Prostate gland (tissue), 2 donors: ENCODE measurements at regions not wholly inside any gene's neighbourhood (a gene's known extent, or its start where the extent isn't known, plus 50 kb on each side); places are given as distances from the start of the nearest gene placed in this dataset.
"Not testable (repeated sequence)": the region's sequence is repeated elsewhere in the genome, so short reads cannot be mapped to it uniquely, and the experiment has no call there.

Source experiments
- DNase-seq: peaks from one replicate; pipeline ENCODE4 v3.0.0-alpha.2; 2019; ENCODE audit warnings: low spot score
- H3K27ac ChIP-seq, 2 donors: fragments of 200-600 bp; sonication (generic); 2 replicates each; pipeline ENCODE4 v1.5.1; 2017 to 2019
- H3K27me3 ChIP-seq: fragments of 200-600 bp; sonication (generic); replicated peaks from 2 replicates; pipeline ENCODE4 v1.5.1; 2019; ENCODE audit not compliant: insufficient read depth
- H3K36me3 ChIP-seq, 2 donors: fragments of 200-600 bp; sonication (generic); 1 replicate in 1 of 2; 2 replicates in 1 of 2; pipeline versions ENCODE4 v1.5.1 to v1.8.1; 2017 to 2019
- H3K4me1 ChIP-seq: fragments of 200-600 bp; sonication (generic); replicated peaks from 2 replicates; pipeline ENCODE4 v1.5.1; 2019
- H3K4me3 ChIP-seq, 2 donors: fragments of 200-600 bp; sonication (generic); 2 replicates each; pipeline ENCODE4 v1.5.1; 2017 to 2019
- H3K9me3 ChIP-seq: fragments of 200-600 bp; sonication (generic); 2 replicates; pipeline ENCODE4 v1.5.1; 2017
- POLR2A ChIP-seq: fragments of 450-650 bp; IDR thresholded peaks from one replicate; pipeline ENCODE4 v1.6.1; 2016; ENCODE audit warnings: antibody characterized with exemption, mild to moderate bottlenecking
- POLR2AphosphoS5 ChIP-seq: sonication (generic); formaldehyde crosslinking; IDR thresholded peaks from one replicate; pipeline ENCODE4 v1.6.1; 2017; ENCODE audit warnings: antibody characterized with exemption
- WGBS: methylation state at CpG from one replicate; pipeline ENCODE4 v1.1.5; 2018; 5-methylcytosine and 5-hydroxymethylcytosine counted together
- intact Hi-C: fragments of 100-400 bp; cut with DNase I; formaldehyde crosslinking; loops from one replicate; pipeline ENCODE4 v1.14.2; 2022
- TF ChIP-seq, protein P1 (sequence below), 4 experiments: fragments of 200-600 bp in 2 of 4; fragments of 450-650 bp in 2 of 4; sonication (generic) in 2 of 4; IDR thresholded peaks; 1 replicate in 3 of 4; 2 replicates in 1 of 4; pipeline ENCODE4 v1.5.1; 2016 to 2019; ENCODE audit warnings: antibody characterized with exemption in 4 of 4, mild to moderate bottlenecking in 2 of 4, moderate library complexity in 2 of 4

DNA sequence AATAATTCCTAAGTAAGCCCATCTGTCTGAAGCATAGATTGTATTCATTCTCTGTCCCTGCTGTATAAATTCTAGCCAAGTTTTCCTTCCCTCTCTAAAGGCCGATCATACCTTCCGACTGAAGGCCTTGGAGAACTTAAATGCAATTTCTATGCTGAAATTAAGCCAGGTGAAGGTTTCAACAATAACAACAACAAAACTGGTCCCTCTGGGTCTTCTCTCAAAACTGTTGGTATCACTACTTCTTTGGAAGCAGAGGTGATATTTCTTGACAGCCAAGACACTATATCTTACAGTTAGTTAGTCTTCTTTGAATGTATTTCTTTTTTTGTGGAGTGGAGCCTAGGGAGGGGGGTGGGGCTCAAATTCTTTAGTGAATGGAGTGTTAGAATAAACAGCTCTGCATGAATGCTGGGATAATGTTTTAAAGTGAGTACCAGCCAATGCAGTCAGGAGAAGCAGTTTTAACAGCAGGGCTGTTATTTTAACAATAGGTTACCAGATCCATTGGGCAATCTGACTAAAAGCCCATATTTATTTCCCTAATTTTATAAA lies 508.9 kb downstream of the EBF1 start:
- TF ChIP-seq POLR2A: no peak
- TF ChIP-seq POLR2AphosphoS5: no peak
- TF ChIP-seq, protein P1, sequence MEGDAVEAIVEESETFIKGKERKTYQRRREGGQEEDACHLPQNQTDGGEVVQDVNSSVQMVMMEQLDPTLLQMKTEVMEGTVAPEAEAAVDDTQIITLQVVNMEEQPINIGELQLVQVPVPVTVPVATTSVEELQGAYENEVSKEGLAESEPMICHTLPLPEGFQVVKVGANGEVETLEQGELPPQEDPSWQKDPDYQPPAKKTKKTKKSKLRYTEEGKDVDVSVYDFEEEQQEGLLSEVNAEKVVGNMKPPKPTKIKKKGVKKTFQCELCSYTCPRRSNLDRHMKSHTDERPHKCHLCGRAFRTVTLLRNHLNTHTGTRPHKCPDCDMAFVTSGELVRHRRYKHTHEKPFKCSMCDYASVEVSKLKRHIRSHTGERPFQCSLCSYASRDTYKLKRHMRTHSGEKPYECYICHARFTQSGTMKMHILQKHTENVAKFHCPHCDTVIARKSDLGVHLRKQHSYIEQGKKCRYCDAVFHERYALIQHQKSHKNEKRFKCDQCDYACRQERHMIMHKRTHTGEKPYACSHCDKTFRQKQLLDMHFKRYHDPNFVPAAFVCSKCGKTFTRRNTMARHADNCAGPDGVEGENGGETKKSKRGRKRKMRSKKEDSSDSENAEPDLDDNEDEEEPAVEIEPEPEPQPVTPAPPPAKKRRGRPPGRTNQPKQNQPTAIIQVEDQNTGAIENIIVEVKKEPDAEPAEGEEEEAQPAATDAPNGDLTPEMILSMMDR (IDR thresholded peaks at IDR 0.05): no peak
- 78% methylated on average over 2 of the region's 2 CpGs for WGBS
- H3K27ac ChIP-seq: no peak overlapping the region
- H3K9me3 ChIP-seq: no peaks in the 10 kb centered on the region
- H3K27me3 ChIP-seq: no peaks in the 10 kb centered on the region
- no peaks in the 10 kb centered on the region for H3K4me1 ChIP-seq
- no peaks in the 10 kb centered on the region for H3K36me3 ChIP-seq
- intact Hi-C loops: no loop called here
- H3K4me3 ChIP-seq: no peak overlapping the region
- no peak for DNase-seq

DNA sequence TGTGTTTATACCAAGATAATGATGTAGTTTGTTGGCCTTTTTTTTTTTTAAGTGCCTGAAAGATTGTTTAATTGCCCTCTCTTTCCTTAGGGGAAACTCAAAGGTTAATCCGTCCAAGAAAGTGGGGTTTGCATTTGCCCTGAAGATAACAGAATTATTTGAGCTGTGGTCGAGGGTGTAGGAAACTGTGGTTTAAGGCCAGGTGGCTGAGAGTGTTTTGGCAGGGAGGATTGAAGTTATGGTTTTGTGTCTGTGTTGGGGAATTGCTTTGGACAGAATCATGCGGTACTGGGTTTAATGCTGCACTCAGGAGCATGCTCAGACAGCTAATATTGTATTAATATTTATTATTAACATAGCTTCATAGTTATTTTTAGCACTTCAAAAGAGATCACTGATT lies 509.8 kb downstream of the EBF1 start:
- no peaks in the 10 kb centered on the region for H3K27me3 ChIP-seq
- H3K4me3 ChIP-seq: no peak overlapping the region
- H3K4me1 ChIP-seq: no peaks in the 10 kb centered on the region
- no peak overlapping the region for H3K27ac ChIP-seq
- intact Hi-C loops: no loop called here
- no peaks in the 10 kb centered on the region for H3K36me3 ChIP-seq
- H3K9me3 ChIP-seq: no peaks in the 10 kb centered on the region
- 33% methylated on average over 3 of the region's 3 CpGs for WGBS
- TF ChIP-seq, protein P1 (IDR thresholded peaks at IDR 0.05): no peak
- TF ChIP-seq POLR2AphosphoS5 (no peak), POLR2A (no peak)
- no peak for DNase-seq

- no peaks in the 10 kb centered on the region for H3K9me3 ChIP-seq
- intact Hi-C loops: no loop called here
- H3K27ac ChIP-seq: no peak overlapping the region
- WGBS: 65% methylated on average over 1 of the region's 1 CpG
- no peak for TF ChIP-seq POLR2A
- TF ChIP-seq, protein P1 (IDR thresholded peaks at IDR 0.05): no peak
- TF ChIP-seq POLR2AphosphoS5: no peak
- no peak overlapping the region for H3K4me3 ChIP-seq
- no peaks in the 10 kb centered on the region for H3K27me3 ChIP-seq
- DNase-seq: no peak
- H3K36me3 ChIP-seq: no peaks in the 10 kb centered on the region
- no peaks in the 10 kb centered on the region for H3K4me1 ChIP-seq
Observed at GRCh38 chr5:158588617-158589016, 511.1 kb downstream of the EBF1 start.

GRCh38 chr5:158586054-158586453 lies 513.7 kb downstream of the EBF1 start:
- Histone ChIP-seq H3K4me3 (no peak overlapping the region), H3K27ac (no peak overlapping the region), H3K9me3 (no peaks in the 10 kb centered on the region), H3K27me3 (no peaks in the 10 kb centered on the region), H3K4me1 (no peaks in the 10 kb centered on the region), H3K36me3 (no peaks in the 10 kb centered on the region)
- intact Hi-C loops: no loop called here
- no peak for DNase-seq
- 96% methylated on average over 2 of the region's 2 CpGs for WGBS
- TF ChIP-seq POLR2A: no peak
- TF ChIP-seq POLR2AphosphoS5: no peak
- TF ChIP-seq, protein P1 (IDR thresholded peaks at IDR 0.05): no peak

DNA sequence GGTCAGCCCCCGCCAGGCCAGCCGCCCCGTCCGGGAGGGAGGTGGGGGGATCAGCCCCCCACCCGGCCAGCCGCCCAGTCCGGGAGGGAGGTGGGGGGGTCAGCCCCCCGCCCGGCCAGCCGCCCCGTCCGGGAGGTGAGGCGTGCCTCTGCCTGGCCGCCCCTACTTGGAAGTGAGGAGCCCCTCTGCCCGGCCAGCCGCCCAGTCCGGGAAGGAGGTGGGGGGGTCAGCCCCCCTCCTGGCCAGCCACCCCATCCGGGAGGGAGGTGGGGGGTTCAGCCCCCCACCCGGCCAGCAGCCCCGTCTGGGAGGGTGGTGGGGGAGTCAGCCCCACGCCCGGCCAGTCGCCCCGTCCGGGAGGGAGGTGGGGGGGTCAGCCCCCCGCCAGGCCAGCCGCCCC lies 517.0 kb downstream of the EBF1 start:
- H3K4me3 ChIP-seq, H3K4me1 ChIP-seq, H3K36me3 ChIP-seq, H3K27ac ChIP-seq, DNase-seq, H3K9me3 ChIP-seq, intact Hi-C loops, H3K27me3 ChIP-seq: not testable (repeated sequence)
- WGBS: no CpG with 5 or more reads among the region's 27 CpGs
